ENCODE measurements at regions not wholly inside any gene's neighbourhood (a gene's known extent, or its start where the extent isn't known, plus 50 kb on each side); places are given as distances from the start of the nearest gene placed in this dataset.
A peak's percentile ranks its signal among the peaks of the same experiment; 100 is the strongest.
"Not testable (repeated sequence)": the region's sequence is repeated elsewhere in the genome, so short reads cannot be mapped to it uniquely, and the experiment has no call there.

DNA sequence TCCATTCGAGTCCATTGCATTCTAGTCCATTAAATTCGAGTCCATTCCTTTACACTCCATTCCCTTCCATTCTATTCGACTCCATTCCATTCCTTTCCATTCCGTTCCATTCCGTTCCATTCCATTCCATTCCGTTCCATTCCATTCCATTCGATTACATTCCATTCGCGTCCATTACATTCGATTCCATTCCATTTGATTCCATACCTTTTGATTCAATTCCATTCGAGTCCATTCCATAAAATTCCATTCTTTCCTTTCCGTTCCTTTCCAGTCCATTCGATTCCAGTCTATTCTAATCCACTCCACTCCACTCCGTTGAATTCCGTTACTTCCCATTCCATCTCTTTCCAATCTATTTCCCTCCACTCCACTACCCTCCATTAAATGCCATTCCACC is 2579.2 kb upstream of the TPTE start:
- DNase-seq, H3K4me3 Mint-ChIP-seq, H3K27ac Mint-ChIP-seq, ATAC-seq, POLR2A ChIA-PET, H3K27me3 Mint-ChIP-seq: not testable (repeated sequence)
- Mint-ChIP-seq H3K36me3 (peaks cover 5 to 88% (median 16%) of the 10 kb centered on the region in 3 donors), H3K4me1 (peaks cover 0 to 15% (median 0%) of the 10 kb centered on the region in 4 donors), H3K9me3 (peaks cover 0 to 98% (median 0%) of the 10 kb centered on the region in 9 donors)

DNA sequence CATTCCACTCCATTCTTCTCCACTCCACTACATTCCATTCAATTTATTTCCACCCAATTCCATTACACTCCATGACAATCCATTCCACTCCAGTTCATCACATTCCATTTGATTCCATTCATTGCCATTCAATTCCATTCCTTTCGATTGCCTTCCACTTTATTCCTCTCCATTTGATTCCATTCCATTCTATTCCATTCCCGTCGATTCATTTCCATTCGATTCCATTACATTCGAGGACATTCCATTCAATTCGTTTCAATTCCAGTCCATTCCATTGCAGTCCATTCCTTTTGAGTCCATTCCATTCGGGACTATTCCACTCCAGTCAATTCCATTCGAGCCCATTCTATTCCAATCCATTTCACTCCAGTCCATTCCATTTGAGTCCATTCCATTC is 2577.8 kb upstream of the TPTE start:
- Mint-ChIP-seq H3K4me3 (peak overlapping the region in 1 of 10 donors; percentile 12), H3K9me3 (peaks cover 0 to 99% (median 0%) of the 10 kb centered on the region in 9 donors), H3K36me3 (peaks cover 5 to 100% (median 16%) of the 10 kb centered on the region in 3 donors), H3K4me1 (peaks cover 0 to 15% (median 0%) of the 10 kb centered on the region in 4 donors)
- ATAC-seq, H3K27ac Mint-ChIP-seq, DNase-seq, POLR2A ChIA-PET, H3K27me3 Mint-ChIP-seq: not testable (repeated sequence)

DNA sequence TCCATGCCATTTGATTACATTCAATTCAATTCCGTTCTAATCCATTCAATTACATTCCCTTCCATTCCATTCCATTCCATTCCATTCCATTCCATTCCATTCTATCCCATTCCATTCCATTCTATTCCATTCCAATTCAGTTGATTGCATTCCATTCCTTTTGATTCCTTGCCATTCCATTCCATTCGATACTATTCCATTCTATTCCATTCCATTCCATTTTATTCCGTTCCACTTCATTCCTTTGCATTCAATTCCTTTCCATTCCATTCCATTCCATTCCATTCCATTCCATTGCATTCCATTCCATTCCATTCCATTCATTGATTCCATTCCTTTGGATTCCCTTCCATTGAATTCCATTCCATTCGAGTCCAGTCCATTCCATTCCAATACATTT is 2574.0 kb upstream of the TPTE start:
- Mint-ChIP-seq H3K4me3 (no peak overlapping the region), H3K9me3 (peaks cover 0 to 99% (median 0%) of the 10 kb centered on the region in 9 donors)

DNA sequence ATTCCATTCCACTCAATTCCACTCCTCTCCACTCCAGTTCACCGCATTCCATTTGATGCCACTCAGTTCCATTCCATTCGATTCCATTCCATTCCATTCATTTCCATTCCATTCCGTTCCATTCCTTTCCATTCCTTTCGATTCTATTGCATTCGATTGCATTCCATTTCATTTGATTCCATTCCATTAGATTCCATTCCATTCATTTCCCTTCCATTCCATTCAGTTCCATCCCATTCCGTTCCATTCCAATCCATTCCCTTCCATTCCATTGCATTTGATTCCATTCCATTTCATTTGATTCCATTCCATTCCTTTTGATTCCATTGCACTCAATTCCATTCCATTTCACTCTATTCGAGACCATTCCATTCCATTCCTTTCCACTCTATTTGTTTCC is 2572.7 kb upstream of the TPTE start:
- DNase-seq, H3K4me3 Mint-ChIP-seq, ATAC-seq, POLR2A ChIA-PET, H3K27ac Mint-ChIP-seq, H3K27me3 Mint-ChIP-seq: not testable (repeated sequence)
- H3K36me3 Mint-ChIP-seq: peaks cover 0 to 100% (median 5%) of the 10 kb centered on the region in 3 donors
- H3K4me1 Mint-ChIP-seq: peaks cover 0 to 14% (median 0%) of the 10 kb centered on the region in 4 donors
- peaks cover 0 to 99% (median 0%) of the 10 kb centered on the region in 9 donors for H3K9me3 Mint-ChIP-seq

More for the DNA sequence above, 2574.0 kb upstream of the TPTE start:
- H3K36me3 Mint-ChIP-seq: peaks cover 3 to 100% (median 9%) of the 10 kb centered on the region in 3 donors
- H3K27me3 Mint-ChIP-seq: no peaks in the 10 kb centered on the region
- ATAC-seq (no peak), DNase-seq (no peak)
- no peak overlapping the region for H3K27ac Mint-ChIP-seq
- POLR2A ChIA-PET: no interaction called here
- peaks cover 0 to 18% (median 0%) of the 10 kb centered on the region in 4 donors for H3K4me1 Mint-ChIP-seq

DNA sequence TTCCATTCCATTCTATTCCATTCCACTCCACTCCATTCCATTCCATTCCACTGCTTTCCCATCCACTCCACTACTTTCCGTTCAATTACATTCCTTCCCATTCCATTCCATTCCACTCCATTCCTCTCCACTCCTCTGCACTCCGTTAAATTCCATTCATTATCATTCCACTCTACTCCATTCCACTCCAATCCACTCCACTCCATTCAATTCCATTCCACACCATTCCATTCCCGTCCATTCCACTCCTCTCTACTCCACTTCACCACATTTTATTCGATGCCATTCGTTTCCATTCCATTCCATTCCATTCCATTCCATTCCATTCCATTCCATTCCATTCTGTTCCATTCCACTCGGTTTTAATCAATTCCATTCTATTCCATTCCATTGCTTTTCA is 2571.5 kb upstream of the TPTE start:
- POLR2A ChIA-PET, ATAC-seq, H3K4me1 Mint-ChIP-seq, DNase-seq, H3K27me3 Mint-ChIP-seq, H3K4me3 Mint-ChIP-seq, H3K27ac Mint-ChIP-seq: not testable (repeated sequence)
- Mint-ChIP-seq H3K36me3 (peaks cover 0 to 100% (median 5%) of the 10 kb centered on the region in 3 donors), H3K9me3 (peaks cover 0 to 97% (median 0%) of the 10 kb centered on the region in 9 donors)

DNA sequence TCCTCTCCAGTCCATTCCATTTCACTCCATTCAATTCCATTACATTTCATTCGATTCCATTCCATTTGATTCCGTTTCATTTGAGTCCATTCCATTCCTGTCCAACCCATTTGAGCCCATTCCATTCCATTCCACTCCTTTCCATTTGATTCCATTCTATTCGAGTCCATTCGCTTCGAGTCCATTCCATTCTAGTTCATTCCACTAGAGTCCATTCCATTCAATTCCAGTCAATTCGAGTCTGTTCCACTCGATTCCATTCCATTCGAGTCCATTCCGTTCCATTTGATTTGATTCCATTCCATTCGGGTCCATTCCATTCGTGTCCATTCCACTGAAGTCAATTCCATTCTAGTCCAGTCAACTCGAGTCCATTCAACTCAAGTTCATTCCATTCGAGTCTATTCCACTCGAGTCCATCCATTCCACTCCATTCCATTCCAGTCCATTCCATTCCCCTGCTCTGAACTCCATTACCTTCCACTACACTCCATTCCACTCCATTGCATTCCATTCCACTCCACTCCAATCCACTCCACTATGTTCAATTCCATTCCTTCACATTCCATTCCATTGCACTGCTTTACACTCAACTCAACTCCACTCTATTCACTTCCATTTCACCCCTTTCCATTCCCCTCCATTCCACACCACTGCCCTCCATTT is 2569.4 kb upstream of the TPTE start:
- H3K4me1 Mint-ChIP-seq: peaks cover 0 to 18% (median 0%) of the 10 kb centered on the region in 4 donors
- no peak for ATAC-seq
- peaks cover 0 to 97% (median 0%) of the 10 kb centered on the region in 9 donors for H3K9me3 Mint-ChIP-seq
- DNase-seq: no peak
- H3K27me3 Mint-ChIP-seq: no peaks in the 10 kb centered on the region
- H3K36me3 Mint-ChIP-seq: peaks cover 0 to 100% (median 0%) of the 10 kb centered on the region in 3 donors
- POLR2A ChIA-PET: no interaction called here
- H3K27ac Mint-ChIP-seq: no peak overlapping the region
- H3K4me3 Mint-ChIP-seq: no peak overlapping the region

DNA sequence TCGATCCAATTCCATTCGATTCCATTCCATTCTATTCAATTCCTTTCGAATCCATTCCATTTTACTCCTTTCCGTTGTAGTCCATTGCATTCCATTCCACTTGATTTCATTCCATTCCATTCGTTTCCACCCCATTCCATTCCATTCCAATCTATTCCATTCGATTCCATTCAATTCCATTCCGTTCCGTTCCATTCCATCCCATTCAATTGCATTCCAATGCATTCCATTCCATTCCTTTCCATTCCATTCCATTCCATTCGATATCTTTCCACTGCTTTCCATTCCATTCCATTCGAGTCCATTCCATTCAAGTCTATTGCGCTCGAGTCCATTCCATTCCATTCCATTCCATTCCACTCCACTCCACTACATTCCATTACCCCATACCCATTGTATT is 2568.7 kb upstream of the TPTE start:
- DNase-seq (no peak), ATAC-seq (no peak)
- peaks cover 0 to 97% (median 0%) of the 10 kb centered on the region in 9 donors for H3K9me3 Mint-ChIP-seq
- H3K27ac Mint-ChIP-seq: no peak overlapping the region
- peaks cover 0 to 100% (median 0%) of the 10 kb centered on the region in 3 donors for H3K36me3 Mint-ChIP-seq
- H3K4me1 Mint-ChIP-seq: peaks cover 0 to 24% (median 0%) of the 10 kb centered on the region in 4 donors
- POLR2A ChIA-PET: no interaction called here
- no peak overlapping the region for H3K4me3 Mint-ChIP-seq
- H3K27me3 Mint-ChIP-seq: no peaks in the 10 kb centered on the region

DNA sequence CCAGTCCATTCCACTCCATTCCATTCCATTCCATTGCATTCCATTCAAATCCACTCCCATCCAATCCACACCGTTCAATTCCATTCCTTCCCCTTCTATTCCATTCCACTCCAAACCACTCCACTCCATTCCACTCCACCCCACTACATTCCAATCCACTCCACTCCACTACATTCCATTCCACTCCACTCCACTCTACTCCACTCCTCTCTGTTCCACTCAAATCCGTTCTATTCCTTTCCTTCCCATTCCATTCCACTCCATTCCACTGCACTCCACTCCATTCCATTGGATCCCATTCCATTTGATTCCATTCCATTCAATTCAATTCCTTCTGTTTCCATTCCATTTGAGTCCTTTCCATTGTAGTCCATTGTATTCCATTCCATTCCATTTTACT is 2568.3 kb upstream of the TPTE start:
- Mint-ChIP-seq H3K27ac (no peak overlapping the region), H3K9me3 (peaks cover 0 to 97% (median 0%) of the 10 kb centered on the region in 9 donors), H3K27me3 (no peaks in the 10 kb centered on the region), H3K4me1 (peaks cover 0 to 27% (median 0%) of the 10 kb centered on the region in 4 donors), H3K4me3 (no peak overlapping the region), H3K36me3 (peaks cover 0 to 100% (median 3%) of the 10 kb centered on the region in 3 donors)
- POLR2A ChIA-PET: no interaction called here
- no peak for ATAC-seq
- no peak for DNase-seq

DNA sequence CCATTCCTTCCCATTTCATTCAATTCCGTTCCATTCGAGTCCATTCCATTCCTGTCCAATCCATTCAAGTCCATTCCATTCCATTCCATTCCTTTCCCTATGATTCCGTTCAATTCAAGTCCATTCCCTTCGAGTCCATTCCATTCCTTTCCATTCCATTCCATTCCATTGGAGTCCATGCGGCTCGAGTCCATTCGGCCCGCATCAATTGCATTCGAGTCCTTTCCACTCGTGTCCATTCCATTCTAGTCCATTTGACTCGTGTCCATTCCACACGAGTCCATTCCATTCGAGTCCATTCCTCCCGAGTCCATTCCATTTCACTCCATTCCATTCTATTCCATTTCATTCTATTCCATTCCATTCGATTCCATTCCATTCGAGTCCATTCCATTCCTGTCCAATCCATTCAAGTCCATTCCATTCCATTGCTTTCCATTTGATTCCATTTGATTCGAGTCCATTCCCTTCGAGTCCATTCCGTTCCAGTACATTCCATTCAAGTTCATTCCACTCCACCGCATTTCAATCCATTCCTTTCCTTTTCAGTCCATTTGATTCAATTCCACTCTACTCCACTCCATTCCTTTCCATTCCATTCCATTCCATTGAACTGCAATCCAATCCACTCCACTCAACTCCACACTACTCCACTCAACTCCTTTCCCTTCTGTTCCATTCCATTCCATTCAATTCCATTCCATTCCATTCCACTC is 2565.9 kb upstream of the TPTE start:
- peaks cover 0 to 91% (median 6%) of the 10 kb centered on the region in 3 donors for H3K36me3 Mint-ChIP-seq
- H3K4me1 Mint-ChIP-seq: peaks cover 0 to 27% (median 0%) of the 10 kb centered on the region in 4 donors
- ATAC-seq, H3K27me3 Mint-ChIP-seq, H3K27ac Mint-ChIP-seq, H3K4me3 Mint-ChIP-seq, DNase-seq, POLR2A ChIA-PET: not testable (repeated sequence)
- peaks cover 0 to 91% (median 18%) of the 10 kb centered on the region in 9 donors for H3K9me3 Mint-ChIP-seq

DNA sequence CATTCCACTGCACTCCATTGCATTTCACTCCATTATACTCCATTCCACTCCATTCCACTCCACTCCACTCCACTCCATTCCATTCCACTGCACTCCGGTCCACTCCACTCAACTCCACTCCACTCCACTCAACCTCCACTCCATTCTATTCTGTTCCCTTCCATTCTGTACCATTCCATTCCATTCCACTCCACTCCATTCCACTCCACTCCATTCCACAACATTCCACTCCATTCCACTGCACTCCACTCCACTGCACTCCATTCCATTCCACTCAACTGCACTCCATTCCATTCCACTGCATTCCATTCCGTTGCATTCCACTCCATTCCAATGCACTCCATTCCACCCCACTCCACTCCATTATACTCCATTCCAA is 2565.3 kb upstream of the TPTE start:
- peaks cover 0 to 91% (median 6%) of the 10 kb centered on the region in 3 donors for H3K36me3 Mint-ChIP-seq
- peaks cover 0 to 27% (median 0%) of the 10 kb centered on the region in 4 donors for H3K4me1 Mint-ChIP-seq
- H3K4me3 Mint-ChIP-seq, H3K27ac Mint-ChIP-seq, POLR2A ChIA-PET, DNase-seq, ATAC-seq, H3K27me3 Mint-ChIP-seq: not testable (repeated sequence)
- H3K9me3 Mint-ChIP-seq: peaks cover 0 to 89% (median 24%) of the 10 kb centered on the region in 9 donors

DNA sequence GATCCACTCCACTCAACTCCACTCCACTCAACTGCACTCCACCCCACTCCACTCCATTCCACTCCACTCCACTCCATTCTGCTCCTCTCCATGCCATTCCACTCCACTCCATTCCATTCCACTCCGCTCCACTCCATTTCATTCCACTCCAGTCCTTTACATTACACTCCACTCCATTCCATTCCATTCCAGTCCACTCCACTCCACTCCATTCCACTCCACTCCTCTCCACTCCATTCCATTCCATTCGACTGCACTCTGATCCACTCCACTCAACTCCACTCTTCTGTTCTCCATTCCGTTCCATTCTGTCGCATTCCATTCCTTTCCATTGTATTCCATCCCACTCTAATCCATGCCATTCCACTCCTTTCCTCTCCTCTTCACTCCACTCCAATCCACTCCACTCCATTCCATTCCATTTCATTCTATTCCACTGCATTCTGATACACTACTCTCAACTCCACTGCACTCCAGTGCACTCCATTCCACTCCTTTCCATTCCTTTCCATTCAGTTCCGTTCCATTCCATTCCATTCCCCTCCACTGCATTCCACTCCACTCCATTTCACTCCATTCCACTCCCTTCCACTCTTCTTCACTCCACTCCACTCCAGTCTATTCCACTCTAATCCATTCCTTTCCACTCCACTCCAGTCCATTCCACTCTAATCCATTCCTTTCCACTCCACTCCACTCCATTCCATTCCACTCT is 2564.2 kb upstream of the TPTE start:
- H3K27me3 Mint-ChIP-seq, H3K27ac Mint-ChIP-seq, ATAC-seq, POLR2A ChIA-PET, DNase-seq: not testable (repeated sequence)
- H3K36me3 Mint-ChIP-seq: peaks cover 0 to 83% (median 8%) of the 10 kb centered on the region in 3 donors
- peaks cover 0 to 87% (median 34%) of the 10 kb centered on the region in 9 donors for H3K9me3 Mint-ChIP-seq
- peaks cover 0 to 22% (median 0%) of the 10 kb centered on the region in 4 donors for H3K4me1 Mint-ChIP-seq
- H3K4me3 Mint-ChIP-seq: peak overlapping the region in 1 of 10 donors; percentile 29

DNA sequence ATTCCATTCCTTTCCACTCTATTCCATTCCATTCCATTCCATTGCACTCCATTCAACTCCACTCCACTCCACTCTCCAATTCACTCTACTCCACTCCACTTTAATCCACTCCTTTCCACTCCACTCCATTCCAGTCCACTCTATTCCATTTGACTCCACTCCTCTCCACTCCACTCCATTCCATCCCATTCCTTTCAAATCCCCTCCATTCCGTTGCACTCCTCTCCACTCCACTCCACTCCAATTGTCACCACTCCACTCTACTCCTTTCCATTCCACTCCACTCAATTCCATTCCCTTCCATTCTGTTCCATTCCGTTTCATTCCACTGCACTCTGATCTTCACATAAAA is 2563.7 kb upstream of the TPTE start:
- peaks cover 0 to 85% (median 39%) of the 10 kb centered on the region in 9 donors for H3K9me3 Mint-ChIP-seq
- no peak overlapping the region for H3K4me3 Mint-ChIP-seq
- H3K4me1 Mint-ChIP-seq: peaks cover 0 to 19% (median 0%) of the 10 kb centered on the region in 4 donors
- ATAC-seq (no peak), DNase-seq (no peak)
- H3K27me3 Mint-ChIP-seq: no peaks in the 10 kb centered on the region
- POLR2A ChIA-PET: no interaction called here
- H3K27ac Mint-ChIP-seq: no peak overlapping the region
- peaks cover 0 to 82% (median 11%) of the 10 kb centered on the region in 3 donors for H3K36me3 Mint-ChIP-seq

All from naive thymus-derived CD8-positive, alpha-beta T cell (primary cell).